Transverse colon (tissue), 4 donors: ENCODE measurements at regions not wholly inside any gene's neighbourhood (a gene's known extent, or its start where the extent isn't known, plus 50 kb on each side); places are given as distances from the start of the nearest gene placed in this dataset.

Experiments used
- DNase-seq: peaks from one replicate; pipeline ENCODE4 v3.0.0-alpha.2; 2019
- H3K27ac ChIP-seq, 4 donors: fragments of 200-600 bp; sonication (generic); 2 replicates each; pipeline ENCODE4 v1.5.1; 2016 to 2018; ENCODE audit warnings: inconsistent platforms in 4 of 4
- H3K27me3 ChIP-seq: fragments of 200-600 bp; sonication (generic); 2 replicates; pipeline ENCODE4 v1.5.1; 2017; ENCODE audit warnings: inconsistent platforms
- H3K36me3 ChIP-seq, 4 donors: fragments of 200-600 bp; sonication (generic); 2 replicates each; pipeline ENCODE4 v1.5.1; 2017 to 2019; ENCODE audit warnings: inconsistent platforms in 4 of 4
- H3K4me1 ChIP-seq, 4 donors: fragments of 200-600 bp; sonication (generic); 2 replicates each; pipeline ENCODE4 v1.5.1; 2017 to 2020; ENCODE audit warnings: inconsistent platforms in 4 of 4
- H3K4me3 ChIP-seq, 4 donors: fragments of 200-600 bp; sonication (generic); 1 replicate in 1 of 4; 2 replicates in 3 of 4; pipeline versions ENCODE4 v1.5.1 to v1.6.1; 2017 to 2019; ENCODE audit warnings: inconsistent platforms in 4 of 4
- H3K9me3 ChIP-seq, 2 donors: fragments of 200-600 bp; sonication (generic); 2 replicates each; pipeline ENCODE4 v1.5.1; 2017 to 2019; ENCODE audit warnings: inconsistent platforms in 2 of 2
- EP300 ChIP-seq: sonication (generic); formaldehyde crosslinking; IDR thresholded peaks from one replicate; pipeline ENCODE4 v1.6.1; 2017; ENCODE audit warnings: antibody characterized with exemption, low read depth
- POLR2A ChIP-seq: fragments of 450-650 bp; IDR thresholded peaks from one replicate; pipeline ENCODE4 v1.6.1; 2016; ENCODE audit warnings: antibody characterized with exemption, mild to moderate bottlenecking, moderate library complexity
- POLR2AphosphoS5 ChIP-seq, 3 donors: sonication (generic); formaldehyde crosslinking; IDR thresholded peaks; one replicate each; pipeline ENCODE4 v1.6.1; 2016; ENCODE audit warnings: antibody characterized with exemption in 3 of 3
- WGBS, 2 donors: methylation state at CpG; one replicate each; pipeline ENCODE4 v1.1.5; 2018; ENCODE audit warnings: low coverage in 1 of 2; 5-methylcytosine and 5-hydroxymethylcytosine counted together
- in situ Hi-C, 4 donors: fragments of 200-750 bp; cut with MboI; loops; one replicate each; pipeline versions ENCODE4 v1.15.0 to v1.15.1; 2017; ENCODE audit warnings: low sequenced_read_pairs in 3 of 4, low pct_ligation_motif_present in 1 of 4, low pct_unique_long_range_greater_than_20kb in 1 of 4
- intact Hi-C: fragments of 100-400 bp; cut with DNase I; formaldehyde crosslinking; loops from one replicate; pipeline ENCODE4 v1.15.1; 2023; ENCODE audit warnings: low total_unique reads
- TF ChIP-seq, protein P1 (sequence below), 5 experiments: fragments of 200-600 bp in 3 of 5; fragments of 450-650 bp in 2 of 5; sonication (generic) in 3 of 5; IDR thresholded peaks; 1 replicate in 2 of 5; 2 replicates in 3 of 5; pipeline ENCODE4 v1.5.1; 2016 to 2017; ENCODE audit warnings: antibody characterized with exemption in 5 of 5, inconsistent platforms in 3 of 5, mild to moderate bottlenecking in 2 of 5, moderate library complexity in 1 of 5

DNA sequence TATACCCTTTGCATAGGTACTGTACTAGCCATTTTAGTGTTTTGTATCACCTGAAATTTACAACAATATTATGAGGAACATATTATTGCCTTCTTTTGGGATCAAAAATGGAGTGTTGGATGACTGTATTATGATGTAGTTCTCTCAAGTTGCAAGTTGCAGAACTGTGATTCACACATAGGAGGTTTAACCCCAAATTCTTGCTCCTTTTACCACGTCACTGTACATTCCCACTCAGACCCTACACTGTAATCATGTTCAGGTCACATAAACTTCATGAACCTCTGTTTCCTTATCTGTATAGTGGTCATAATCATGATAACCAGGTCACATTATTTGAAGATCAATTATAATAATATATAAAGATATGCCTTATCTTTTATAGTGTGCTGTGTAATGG, 925.1 kb upstream of the TENM4 start:
- H3K9me3 ChIP-seq = no peaks in the 10 kb centered on the region
- no peak overlapping the region for H3K4me3 ChIP-seq
- WGBS, 2 donors = 78 to 80% methylated on average over 1 of the region's 1 CpG
- H3K36me3 ChIP-seq = no peaks in the 10 kb centered on the region
- no peak for TF ChIP-seq POLR2A
- TF ChIP-seq, protein P1, sequence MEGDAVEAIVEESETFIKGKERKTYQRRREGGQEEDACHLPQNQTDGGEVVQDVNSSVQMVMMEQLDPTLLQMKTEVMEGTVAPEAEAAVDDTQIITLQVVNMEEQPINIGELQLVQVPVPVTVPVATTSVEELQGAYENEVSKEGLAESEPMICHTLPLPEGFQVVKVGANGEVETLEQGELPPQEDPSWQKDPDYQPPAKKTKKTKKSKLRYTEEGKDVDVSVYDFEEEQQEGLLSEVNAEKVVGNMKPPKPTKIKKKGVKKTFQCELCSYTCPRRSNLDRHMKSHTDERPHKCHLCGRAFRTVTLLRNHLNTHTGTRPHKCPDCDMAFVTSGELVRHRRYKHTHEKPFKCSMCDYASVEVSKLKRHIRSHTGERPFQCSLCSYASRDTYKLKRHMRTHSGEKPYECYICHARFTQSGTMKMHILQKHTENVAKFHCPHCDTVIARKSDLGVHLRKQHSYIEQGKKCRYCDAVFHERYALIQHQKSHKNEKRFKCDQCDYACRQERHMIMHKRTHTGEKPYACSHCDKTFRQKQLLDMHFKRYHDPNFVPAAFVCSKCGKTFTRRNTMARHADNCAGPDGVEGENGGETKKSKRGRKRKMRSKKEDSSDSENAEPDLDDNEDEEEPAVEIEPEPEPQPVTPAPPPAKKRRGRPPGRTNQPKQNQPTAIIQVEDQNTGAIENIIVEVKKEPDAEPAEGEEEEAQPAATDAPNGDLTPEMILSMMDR (IDR thresholded peaks at IDR 0.05) = no peak
- H3K4me1 ChIP-seq = no peaks in the 10 kb centered on the region
- in situ Hi-C loops (no loop called here), intact Hi-C loops (no loop called here)
- no peak for DNase-seq
- H3K27ac ChIP-seq = no peak overlapping the region
- H3K27me3 ChIP-seq = no peaks in the 10 kb centered on the region

DNA sequence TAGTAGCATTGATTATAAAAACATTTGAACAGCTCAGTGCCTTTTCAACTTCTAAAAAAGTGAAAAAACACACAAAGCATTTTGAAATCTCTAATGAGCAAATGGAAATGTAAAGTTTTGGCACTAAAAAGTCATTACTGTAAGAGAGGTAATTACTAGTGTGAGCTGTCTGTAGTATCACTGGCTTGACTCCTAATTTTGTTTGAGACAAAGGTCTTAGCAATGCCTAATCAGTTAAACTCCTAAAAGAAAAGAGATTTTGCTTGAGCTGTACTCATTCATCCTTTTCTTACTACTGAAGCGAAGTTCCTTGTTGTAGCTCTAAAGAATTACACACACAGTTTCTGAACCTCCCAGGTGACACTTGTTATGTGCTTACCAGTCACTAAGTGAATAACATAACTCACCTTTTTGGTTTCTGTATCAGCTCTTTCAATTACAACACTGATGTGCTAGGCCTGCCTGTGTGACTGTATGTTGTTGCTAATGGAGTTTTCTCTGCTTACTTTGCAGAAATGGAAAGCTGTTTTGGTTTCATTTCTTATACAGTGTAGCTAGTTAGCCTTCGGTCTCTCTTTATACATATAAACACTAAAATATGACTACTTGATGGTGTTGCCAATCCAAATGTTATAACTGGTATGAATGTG, 924.4 kb upstream of the TENM4 start:
- H3K4me1 ChIP-seq = no peaks in the 10 kb centered on the region
- H3K27ac ChIP-seq = no peak overlapping the region
- no peak overlapping the region for H3K4me3 ChIP-seq
- H3K36me3 ChIP-seq = no peaks in the 10 kb centered on the region
- intact Hi-C loops = no loop called here
- 68 to 80% methylated on average over 2 of the region's 2 CpGs for WGBS, 2 donors
- H3K27me3 ChIP-seq = no peaks in the 10 kb centered on the region
- DNase-seq = no peak
- H3K9me3 ChIP-seq = no peaks in the 10 kb centered on the region
- TF ChIP-seq POLR2A = no peak
- TF ChIP-seq, protein P1 (IDR thresholded peaks at IDR 0.05) = no peak
- no peak for TF ChIP-seq EP300
- no peak for TF ChIP-seq POLR2AphosphoS5 (IDR thresholded peaks at IDR 0.05)
- in situ Hi-C loops = no loop called here

DNA sequence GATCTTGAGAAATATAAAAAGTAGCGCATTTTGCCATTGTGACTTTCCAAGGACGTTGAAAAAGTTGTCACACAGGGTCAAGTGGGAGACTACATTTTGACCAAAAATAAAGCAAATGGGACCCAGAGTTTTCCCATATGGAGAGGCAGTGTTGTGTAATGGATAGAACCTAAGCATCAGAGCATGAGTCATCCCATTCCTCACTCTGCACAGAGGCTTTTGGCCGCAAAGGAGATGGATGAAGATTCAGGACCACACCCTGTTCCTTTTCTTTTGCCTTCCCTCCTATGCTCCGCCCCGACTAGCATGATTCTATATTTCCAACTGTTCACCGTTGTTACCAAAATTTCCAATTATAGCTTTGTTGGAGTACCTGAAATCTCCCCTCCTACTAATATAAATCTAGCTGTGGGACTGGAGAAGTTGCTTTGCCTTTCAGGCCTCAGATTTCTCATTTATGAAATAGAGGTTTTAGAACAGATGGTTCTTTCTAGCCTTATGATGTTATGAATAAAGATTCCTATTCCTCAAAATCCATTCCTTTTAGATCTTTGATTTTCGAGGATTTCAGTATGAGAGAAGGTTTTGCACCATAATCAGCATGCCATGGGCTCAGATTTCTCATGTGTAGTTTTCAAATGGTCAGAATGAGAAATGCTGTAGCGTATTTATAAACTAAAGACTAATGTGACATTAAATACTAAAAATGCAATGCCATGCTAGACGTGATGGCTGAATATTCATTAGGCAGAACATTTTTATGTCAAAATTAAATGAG, 921.9 kb upstream of the TENM4 start:
- DNase-seq = no peak
- TF ChIP-seq POLR2A (no peak), EP300 (no peak), POLR2AphosphoS5 (IDR thresholded peaks at IDR 0.05) (no peak)
- TF ChIP-seq, protein P1 (IDR thresholded peaks at IDR 0.05) = no peak
- no peaks in the 10 kb centered on the region for H3K36me3 ChIP-seq
- H3K4me1 ChIP-seq = no peaks in the 10 kb centered on the region
- H3K4me3 ChIP-seq = no peak overlapping the region
- H3K27ac ChIP-seq = no peak overlapping the region
- intact Hi-C loops = no loop called here
- in situ Hi-C loops = no loop called here
- H3K9me3 ChIP-seq = no peaks in the 10 kb centered on the region
- no peaks in the 10 kb centered on the region for H3K27me3 ChIP-seq
- WGBS, 2 donors = 83 to 88% methylated on average over 7 to 9 of the region's 9 CpGs

DNA sequence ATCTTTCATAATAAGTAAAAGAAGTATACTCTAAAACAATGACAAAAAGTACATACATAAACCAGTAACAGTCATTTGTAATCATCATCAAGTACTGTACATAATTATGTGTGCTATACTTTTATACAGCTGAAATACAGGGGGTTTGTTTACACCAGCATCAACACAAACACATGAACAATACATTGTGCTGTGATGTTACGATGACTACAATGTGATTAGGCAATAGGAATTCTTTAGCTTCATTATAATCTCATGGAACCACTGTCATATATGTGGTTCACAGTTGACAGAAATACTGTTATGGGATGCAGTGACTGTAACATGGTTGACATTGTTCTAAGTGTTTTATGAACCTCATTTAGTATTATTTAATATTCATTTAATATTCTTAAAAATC, 914.4 kb upstream of the TENM4 start:
- no peaks in the 10 kb centered on the region for H3K9me3 ChIP-seq
- TF ChIP-seq POLR2A (no peak), POLR2AphosphoS5 (IDR thresholded peaks at IDR 0.05) (no peak), EP300 (no peak)
- TF ChIP-seq, protein P1 (IDR thresholded peaks at IDR 0.05) = no peak
- no peak overlapping the region for H3K27ac ChIP-seq
- 78 to 90% methylated on average over 1 of the region's 1 CpG for WGBS, 2 donors
- intact Hi-C loops (no loop called here), in situ Hi-C loops (no loop called here)
- H3K27me3 ChIP-seq = no peaks in the 10 kb centered on the region
- no peak overlapping the region for H3K4me3 ChIP-seq
- H3K4me1 ChIP-seq = peaks cover 0 to 6% (median 3%) of the 10 kb centered on the region in 4 donors
- DNase-seq = no peak
- no peaks in the 10 kb centered on the region for H3K36me3 ChIP-seq
